ENCODE measurements at regions not wholly inside any gene's neighbourhood (a gene's known extent, or its start where the extent isn't known, plus 50 kb on each side); places are given as distances from the start of the nearest gene placed in this dataset.

- no peak for DNase-seq
Observed at GRCh38 chr3:152516216-152516615, 247.5 kb downstream of the MBNL1 start.

DNA sequence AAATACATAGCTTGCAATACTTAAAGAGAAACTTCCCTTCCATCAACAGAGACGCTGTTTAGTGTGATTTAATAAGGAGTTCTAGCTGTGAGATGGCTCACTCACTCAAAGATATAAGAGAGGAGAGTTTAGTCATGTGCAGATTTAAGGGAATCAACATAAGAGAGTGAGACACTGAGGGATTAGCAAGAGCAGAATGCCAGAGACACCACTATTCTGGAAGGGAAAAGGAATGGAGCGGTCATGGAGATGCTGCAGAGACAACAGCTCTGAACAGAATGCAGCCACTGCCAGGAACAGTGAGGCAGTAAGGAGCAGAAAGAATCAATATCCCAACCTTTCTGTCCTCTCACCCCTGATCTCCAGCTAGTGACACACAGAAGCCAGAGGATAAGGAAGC lies 248.8 kb downstream of the MBNL1 start:
- no peak for DNase-seq

GRCh38 chr3:152518346-152518745 lies 249.6 kb downstream of the MBNL1 start:
- no peak for DNase-seq

DNA sequence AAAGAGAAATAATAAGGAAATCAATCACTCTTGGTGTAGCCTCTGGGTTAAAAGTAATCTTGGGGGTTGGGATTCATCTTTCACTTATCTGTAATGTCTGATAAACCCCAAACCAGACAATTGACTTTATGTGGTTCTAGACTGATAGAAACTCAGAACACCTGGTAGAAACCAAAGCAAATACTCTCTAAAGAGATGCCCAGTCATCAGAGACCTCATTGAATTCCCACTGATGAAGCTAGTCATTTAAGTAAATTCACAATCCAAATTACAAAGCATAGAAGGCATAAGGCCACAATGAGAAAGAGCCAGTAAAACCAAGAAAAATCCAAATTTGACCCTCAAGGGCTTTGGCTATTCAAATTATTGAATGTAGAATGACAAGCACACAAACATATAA lies 250.6 kb downstream of the MBNL1 start:
- DNase-seq: no peak

DNA sequence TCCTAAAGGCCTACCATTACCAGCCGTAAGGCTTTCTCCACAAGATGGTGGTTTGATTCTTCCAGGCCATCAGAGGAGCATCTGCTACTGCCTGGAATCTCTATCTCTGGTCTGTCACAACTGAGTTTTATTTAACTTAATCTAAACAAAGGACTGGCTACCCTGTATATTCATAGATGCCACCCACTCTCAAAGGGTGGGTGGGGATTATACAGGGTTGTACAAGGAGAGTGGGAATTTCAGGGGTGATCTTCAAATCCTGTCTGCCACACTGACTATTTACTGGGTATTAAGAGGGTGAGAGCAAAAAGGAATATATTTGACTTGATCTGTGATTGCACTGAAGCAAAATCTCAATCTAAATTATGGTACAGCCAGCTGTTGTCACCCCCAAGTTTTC lies 253.3 kb downstream of the MBNL1 start:
- DNase-seq: no peak

- peak in 1 of 5 experiments; percentile 58 for DNase-seq
Observed at GRCh38 chr3:152524198-152525140, 255.7 kb downstream of the MBNL1 start.

DNA sequence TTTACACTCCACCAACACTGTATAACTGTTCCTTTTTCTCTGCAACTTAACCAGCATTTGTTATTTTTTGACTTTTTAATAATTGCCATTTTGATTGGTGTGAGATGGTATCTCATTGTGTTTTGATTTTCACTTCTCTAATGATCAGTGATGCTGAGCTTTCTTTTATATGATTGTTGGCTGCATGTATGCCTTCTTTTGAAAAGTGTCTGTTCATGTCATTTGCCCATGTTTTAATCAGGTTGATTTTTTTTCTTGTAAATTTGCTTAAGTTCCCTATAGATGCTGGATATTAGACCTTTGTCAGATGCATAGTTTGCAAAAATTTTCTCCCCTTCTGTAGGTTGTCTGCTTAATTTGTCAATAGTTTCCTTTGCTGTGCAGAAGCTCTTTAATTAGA lies 263.0 kb downstream of the MBNL1 start:
- DNase-seq: no peak

DNA sequence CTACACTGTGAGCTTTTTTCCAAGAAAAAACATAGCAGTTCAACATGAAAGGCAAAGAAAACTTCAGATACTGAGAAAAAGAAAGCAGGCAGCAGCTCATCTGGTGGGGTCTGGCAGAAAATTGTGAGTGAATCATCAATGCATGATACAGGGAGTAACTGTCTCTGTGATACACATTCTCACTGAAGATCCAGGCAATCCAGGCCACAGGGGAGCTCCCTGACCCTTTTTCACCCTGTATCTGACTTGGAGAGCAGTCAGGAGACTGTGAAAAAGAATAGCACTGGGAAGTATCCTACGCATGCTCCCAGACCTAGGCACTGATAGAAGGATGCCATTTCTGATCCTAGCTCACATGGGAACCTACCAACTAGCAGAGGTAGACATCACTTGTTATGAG lies 269.8 kb downstream of the MBNL1 start:
- DNase-seq: no peak

DNA sequence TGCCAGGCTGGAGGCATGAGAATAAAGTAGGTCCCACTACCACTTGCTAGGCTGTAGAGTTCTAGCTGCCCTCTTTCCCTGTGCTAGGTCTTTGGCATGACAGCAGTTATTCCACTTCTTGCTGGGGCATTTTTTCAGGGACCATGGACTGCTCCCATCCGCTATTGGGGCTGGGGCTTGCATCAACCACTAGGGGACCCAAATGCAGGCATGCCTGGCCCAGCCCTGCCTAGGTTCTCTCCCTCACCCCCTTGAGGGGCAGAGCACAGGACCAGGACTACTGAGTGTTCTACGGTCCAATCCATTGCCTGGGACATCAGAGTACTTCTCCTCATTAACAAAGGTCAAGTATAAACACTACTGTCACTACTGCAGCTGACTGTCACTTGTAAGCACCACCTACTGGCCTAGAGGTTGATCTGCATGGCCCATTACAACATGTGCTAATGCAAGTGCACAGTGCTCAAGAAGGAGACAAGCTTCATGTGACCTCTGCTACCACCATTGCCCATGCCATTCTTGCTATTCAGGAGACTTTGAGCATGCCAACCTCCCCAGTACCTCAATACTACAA lies 270.5 kb downstream of the MBNL1 start:
- DNase-seq: peak in 1 of 5 experiments; percentile 7

DNA sequence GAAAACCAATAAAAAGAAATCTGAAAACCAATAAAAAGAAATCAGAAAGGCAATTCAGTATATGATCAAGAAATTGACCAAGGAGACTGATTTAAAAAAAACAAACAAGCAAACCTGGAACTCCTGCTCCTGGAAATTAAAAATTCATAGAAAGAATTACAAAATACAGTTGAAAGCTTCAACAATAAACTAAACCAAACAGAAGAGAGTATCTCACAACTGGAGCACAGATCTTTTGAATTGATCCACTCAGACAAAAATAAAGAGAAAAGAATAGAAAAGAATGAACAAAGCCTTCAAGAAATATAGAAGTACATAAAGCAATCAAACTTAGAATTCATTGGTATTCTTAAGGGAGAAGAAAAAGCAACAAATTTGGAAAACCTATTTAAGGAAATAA lies 271.4 kb downstream of the MBNL1 start:
- DNase-seq: no peak

DNA sequence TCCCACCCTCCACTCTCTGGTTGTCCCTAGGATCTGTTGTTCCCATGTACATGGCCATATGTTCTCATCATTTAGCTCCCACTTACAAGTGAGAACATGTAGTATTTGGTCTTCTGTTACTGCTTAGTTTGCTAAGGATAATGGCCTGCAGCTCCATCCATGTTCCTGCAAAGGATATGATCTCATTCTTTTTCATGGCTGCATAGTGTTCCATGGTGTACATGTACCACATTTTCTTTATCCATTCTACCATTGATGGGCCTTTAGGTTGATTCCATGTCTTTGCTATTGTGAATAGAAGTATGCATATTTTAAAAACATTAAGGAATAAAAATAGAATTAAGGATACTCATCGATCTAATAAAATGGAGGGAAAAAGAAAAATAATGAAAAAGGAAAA lies 278.4 kb downstream of the MBNL1 start:
- DNase-seq: no peak

GRCh38 chr3:152549263-152549662 lies 280.5 kb downstream of the MBNL1 start:
- DNase-seq: no peak

- DNase-seq: no peak
Observed at GRCh38 chr3:152550284-152550683, 281.6 kb downstream of the MBNL1 start.

DNA sequence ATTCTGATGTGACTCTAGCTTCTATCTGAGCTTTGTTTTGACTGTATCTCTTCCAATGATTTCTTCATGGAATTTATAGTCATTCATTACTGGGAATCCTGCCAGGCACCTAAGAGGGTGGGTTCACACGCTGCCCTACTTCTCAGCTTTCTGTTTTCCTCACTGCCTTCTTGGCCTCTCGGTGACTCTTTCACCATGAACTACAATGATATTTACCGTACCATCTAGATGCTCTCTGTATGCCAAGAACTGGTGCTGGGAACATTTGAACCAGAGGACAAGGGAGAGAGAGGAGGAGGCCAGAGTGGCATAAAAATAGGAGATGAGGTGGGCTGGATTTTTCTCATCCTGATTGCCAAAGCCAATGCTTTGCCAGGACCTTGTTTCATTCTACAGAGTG lies 280.0 kb upstream of the P2RY1 start:
- no peak for DNase-seq

DNA sequence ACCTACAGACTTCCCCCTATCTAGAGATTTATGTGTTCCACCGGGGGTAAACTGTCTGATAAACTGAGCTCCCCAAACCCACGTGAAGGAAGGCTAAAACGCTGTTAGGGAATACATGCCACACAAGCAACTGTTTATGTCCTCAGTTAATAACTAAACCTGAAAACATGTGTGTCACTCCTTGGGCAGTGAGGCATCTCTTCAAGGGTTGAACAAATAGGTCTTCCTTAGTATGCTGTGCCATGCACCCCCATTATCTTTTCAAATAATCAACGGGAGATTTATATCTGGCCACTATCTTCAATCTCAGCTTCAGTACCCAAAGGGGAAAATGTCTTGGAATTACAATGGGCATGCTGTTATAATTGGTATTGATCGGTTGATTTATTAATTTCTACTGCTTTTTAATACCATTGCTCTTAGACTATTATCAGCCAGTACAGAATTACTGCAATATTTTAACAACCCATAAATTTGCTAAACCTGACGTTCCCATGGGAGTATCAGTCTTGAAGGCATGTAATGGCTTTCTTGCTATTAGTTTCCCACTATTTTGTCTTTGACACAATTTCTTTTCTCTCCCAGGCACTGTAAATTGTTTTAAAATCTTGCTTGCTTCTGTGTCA lies 279.2 kb upstream of the P2RY1 start:
- no peak for DNase-seq

- no peak for DNase-seq
Observed at GRCh38 chr3:152556731-152557254, 278.1 kb upstream of the P2RY1 start.

DNA sequence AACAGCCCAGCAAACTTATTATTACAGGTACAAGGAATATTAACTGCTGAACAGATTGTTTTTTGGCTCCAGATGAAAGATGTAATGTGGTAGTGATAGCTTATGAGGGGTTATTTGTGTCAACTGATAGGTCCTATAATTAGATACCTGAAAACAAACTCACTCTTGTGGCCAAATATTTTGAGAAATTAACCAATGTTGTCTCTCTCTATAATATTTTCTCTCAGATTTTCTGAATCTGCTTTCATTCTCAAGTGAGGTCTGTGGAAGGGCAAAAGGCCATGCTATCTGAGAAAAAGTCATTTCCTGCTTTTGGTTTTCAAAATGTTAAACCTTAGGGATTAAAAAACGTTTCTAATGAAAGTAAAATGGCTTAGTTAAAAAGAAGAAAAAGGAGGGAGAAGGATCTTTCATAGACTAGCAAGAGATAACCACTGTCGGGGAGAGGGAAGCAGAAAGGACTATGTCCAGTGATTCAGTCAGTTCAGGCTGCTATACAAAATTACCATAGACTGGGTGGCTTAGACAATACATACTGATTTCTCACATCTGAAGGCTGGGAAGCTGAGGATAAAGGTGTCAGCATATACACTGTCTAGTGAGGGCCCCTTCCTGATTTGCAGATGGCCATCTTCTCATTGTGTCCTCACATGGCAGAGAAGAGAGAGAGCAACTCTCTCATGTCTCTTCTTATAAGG lies 277.5 kb upstream of the P2RY1 start:
- DNase-seq: no peak

- DNase-seq: no peak
Observed at GRCh38 chr3:152558386-152558785, 276.5 kb upstream of the P2RY1 start.

DNA sequence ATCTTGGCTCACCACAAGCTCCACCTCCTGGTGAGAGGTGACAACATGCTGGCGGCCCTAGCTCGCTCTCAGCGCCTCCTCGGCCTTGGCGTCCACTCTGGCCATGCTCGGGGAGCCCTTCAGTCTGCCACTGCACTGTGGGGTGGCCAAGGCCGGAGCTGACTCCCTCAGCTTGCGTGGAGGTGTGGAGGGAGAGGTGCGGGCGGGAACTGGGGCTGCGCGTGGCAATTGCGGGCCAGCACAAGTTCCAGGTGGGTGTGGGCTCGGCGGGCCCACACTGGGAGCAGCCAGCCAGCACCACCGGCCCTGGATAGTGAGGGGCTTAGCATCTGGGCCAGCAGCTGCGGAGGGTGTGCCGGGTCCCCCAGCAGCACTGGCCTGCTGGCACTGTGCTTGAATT lies 275.7 kb upstream of the P2RY1 start:
- no peak for DNase-seq

DNA sequence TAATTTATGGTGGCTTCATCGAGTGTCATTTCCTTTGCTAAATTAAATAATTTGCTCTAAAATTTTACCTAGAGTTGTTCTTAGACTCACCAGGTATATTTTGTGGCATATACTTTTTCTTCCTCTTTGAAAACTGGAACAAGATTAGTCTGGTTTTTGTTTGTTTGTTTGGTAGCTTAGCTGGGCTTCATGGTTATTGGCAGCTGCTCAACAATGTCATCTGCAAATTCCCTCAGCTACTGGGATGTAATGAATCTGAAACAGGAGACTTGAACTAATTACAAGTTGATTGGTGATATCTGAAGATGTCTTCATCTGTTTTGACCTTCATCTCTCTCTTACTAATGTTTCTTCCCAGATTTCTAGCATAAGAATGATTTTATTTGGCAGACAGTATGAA lies 270.5 kb upstream of the P2RY1 start:
- DNase-seq: no peak

- peak in 1 of 5 experiments; percentile 34 for DNase-seq
Observed at GRCh38 chr3:152574461-152575079, 260.4 kb upstream of the P2RY1 start.

DNA sequence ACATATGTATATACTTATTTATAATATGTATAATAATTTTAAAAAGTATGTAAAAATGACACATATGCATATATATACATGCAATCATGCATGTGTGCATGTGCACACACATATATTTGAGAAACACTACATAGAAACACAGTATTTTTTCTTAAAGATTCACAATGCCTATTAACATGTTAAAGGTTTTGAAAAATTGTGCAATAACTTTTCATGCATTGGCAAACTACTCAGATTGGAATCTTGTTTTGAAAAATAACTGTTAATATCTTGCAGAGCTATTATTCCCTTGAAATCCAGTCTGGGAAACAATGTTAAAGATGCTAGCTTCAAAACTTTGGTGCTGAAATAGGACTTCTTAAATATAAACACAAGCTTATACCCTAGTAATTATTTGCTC lies 256.2 kb upstream of the P2RY1 start:
- no peak for DNase-seq

DNA sequence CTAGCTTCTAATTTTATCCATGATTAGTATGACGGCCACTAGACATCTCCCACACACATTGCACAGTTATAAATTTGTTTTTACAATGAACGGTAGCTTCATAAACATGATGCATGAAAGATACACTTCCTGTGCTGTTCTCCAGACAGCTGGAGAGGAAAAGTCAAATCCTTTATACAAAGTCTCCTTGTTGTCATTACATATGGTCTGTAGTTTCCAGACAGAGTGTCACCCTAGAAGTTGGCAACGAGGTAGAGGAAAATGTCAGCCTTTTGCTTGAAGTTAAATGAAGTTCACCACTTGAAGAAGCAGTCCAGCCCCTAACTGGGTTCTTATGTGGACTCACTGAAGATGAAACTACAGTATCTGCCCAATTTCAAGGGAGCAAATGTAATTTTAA lies 253.0 kb upstream of the P2RY1 start:
- no peak for DNase-seq
